Mesendoderm (in vitro differentiated cells): ENCODE measurements at regions not wholly inside any gene's neighbourhood (a gene's known extent, or its start where the extent isn't known, plus 50 kb on each side); places are given as distances from the start of the nearest gene placed in this dataset.

Experiments used
- DNase-seq: peaks from one replicate; pipeline ENCODE4 v3.0.0; 2013
- H2AK5ac ChIP-seq: 2 replicates; pipeline ENCODE4 v1.6.1; 2013; ENCODE audit warnings: low read length, inconsistent platforms
- H2BK120ac ChIP-seq: 2 replicates; pipeline ENCODE4 v1.6.1; 2013; ENCODE audit warnings: low read depth, mild to moderate bottlenecking, low read length, moderate library complexity, mixed read lengths
- H2BK15ac ChIP-seq: replicated peaks from 2 replicates; pipeline ENCODE4 v1.6.1; 2013; ENCODE audit warnings: low read depth, mild to moderate bottlenecking, moderate library complexity
- H2BK5ac ChIP-seq: 2 replicates; pipeline ENCODE4 v1.6.1; 2013; ENCODE audit warnings: low read length, inconsistent platforms
- H3K18ac ChIP-seq: 2 replicates; pipeline ENCODE4 v1.6.1; 2013; ENCODE audit warnings: mild to moderate bottlenecking, low read length, mixed read lengths
- H3K23ac ChIP-seq: one replicate; pipeline ENCODE4 v1.6.1; 2013; ENCODE audit warnings: low read length
- H3K27ac ChIP-seq: 2 replicates; pipeline ENCODE4 v1.5.1; 2013; ENCODE audit warnings: low read depth, mild to moderate bottlenecking, inconsistent platforms, low read length, moderate library complexity
- H3K27me3 ChIP-seq: 2 replicates; pipeline ENCODE4 v1.6.1; 2013; ENCODE audit warnings: low read length, control low read depth, mild to moderate bottlenecking, inconsistent platforms; ENCODE audit not compliant: insufficient read depth, poor library complexity
- H3K36me3 ChIP-seq: 2 replicates; pipeline ENCODE4 v1.6.1; 2013; ENCODE audit warnings: low read length, inconsistent platforms; ENCODE audit not compliant: control insufficient read depth, insufficient read depth
- H3K4ac ChIP-seq: one replicate; pipeline ENCODE4 v1.6.1; 2013; ENCODE audit warnings: low read depth, mild to moderate bottlenecking, low read length, moderate library complexity
- H3K4me1 ChIP-seq: 2 replicates; pipeline ENCODE4 v1.6.1; 2013; ENCODE audit warnings: low read depth, low read length, inconsistent platforms; ENCODE audit not compliant: control insufficient read depth
- H3K4me2 ChIP-seq: 2 replicates; pipeline ENCODE4 v1.6.1; 2013; ENCODE audit warnings: low read length
- H3K4me3 ChIP-seq: 2 replicates; pipeline ENCODE4 v1.5.1; 2013; ENCODE audit warnings: mild to moderate bottlenecking, low read length
- H3K56ac ChIP-seq: one replicate; pipeline ENCODE4 v1.6.1; 2013; ENCODE audit warnings: low read length
- H3K79me1 ChIP-seq: 2 replicates; pipeline ENCODE4 v1.6.1; 2013; ENCODE audit warnings: low read length, inconsistent platforms
- H3K79me2 ChIP-seq: 2 replicates; pipeline ENCODE4 v1.6.1; 2013; ENCODE audit warnings: mild to moderate bottlenecking, low read length; ENCODE audit not compliant: control insufficient read depth, insufficient read depth
- H3K9ac ChIP-seq: 2 replicates; pipeline ENCODE4 v1.6.1; 2013; ENCODE audit warnings: low read length, inconsistent platforms
- H4K5ac ChIP-seq: one replicate; pipeline ENCODE4 v1.6.1; 2013; ENCODE audit warnings: low read length
- H4K8ac ChIP-seq: one replicate; pipeline ENCODE4 v1.6.1; 2013; ENCODE audit warnings: low read depth, mild to moderate bottlenecking, control low read depth, low read length, moderate library complexity
- WGBS: extraction: QIAGEN DNeasy Blood & Tissue Kit; methylation state at CpG from one replicate; pipeline ENCODE4 v1.1.7; 2013; ENCODE audit warnings: low lambda C conversion rate, missing lambda C conversion rate; ENCODE audit not compliant: insufficient coverage; ENCODE audit errors: extremely low coverage; 5-methylcytosine and 5-hydroxymethylcytosine counted together

DNA sequence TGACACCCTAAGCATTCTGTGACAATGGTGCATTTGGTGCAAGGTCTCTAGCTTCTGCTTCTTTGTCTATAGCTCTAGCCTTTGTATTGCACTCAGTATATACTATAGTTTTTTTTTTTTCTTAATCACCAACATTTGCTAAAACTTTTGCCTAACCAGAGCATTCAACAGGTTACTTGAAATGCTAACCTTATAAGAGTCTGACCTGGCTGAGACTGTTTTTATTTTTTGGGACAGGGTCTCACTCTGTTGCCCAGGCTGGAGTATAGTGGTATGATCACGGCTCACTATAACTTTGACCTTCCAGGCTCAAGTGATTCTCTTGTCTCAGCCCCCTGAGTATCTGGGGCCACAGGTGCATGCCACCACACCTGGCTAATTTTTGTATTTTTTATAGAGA, 92.4 kb downstream of the ZNF365 start:
- DNase-seq, result no peak
- Histone ChIP-seq H3K9ac (no peak overlapping the region), H3K27ac (no peak overlapping the region), H4K8ac (no peak overlapping the region), H2BK15ac (no peak overlapping the region), H3K4ac (no peak overlapping the region), H2BK5ac (no peak overlapping the region), H3K27me3 (no peaks in the 10 kb centered on the region), H3K36me3 (no peaks in the 10 kb centered on the region), H3K4me3 (no peak overlapping the region), H3K56ac (no peak overlapping the region), H2AK5ac (no peak overlapping the region), H3K18ac (no peak overlapping the region), H4K5ac (no peak overlapping the region), H3K79me1 (no peaks in the 10 kb centered on the region), H3K23ac (no peak overlapping the region), H3K4me2 (no peak overlapping the region), H2BK120ac (no peak overlapping the region), H3K4me1 (no peaks in the 10 kb centered on the region), H3K79me2 (no peaks in the 10 kb centered on the region)
- no CpG with 5 or more reads among the region's 1 CpG for whole genome bisulfite sequencing

DNA sequence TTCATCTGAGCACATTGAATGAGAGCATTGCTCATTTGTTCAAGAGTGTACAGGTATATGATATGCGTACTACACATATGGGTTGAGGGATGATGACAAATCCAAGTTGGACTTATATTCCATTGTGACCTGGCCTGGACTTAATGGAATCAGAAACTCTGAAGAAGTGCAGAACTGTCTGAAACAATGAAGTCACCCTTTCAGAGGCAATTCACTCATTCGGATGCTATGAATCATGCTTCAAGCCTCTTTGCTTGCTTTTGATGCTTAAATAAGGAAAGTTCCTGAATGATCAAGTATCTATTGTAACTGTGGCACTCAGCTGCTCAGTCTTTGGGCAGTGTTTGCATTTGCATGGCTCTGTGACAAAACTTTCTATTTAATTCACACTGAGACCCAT, 93.4 kb downstream of the ZNF365 start:
- Histone ChIP-seq H3K27me3 (no peaks in the 10 kb centered on the region), H4K5ac (no peak overlapping the region), H3K4me1 (no peaks in the 10 kb centered on the region), H3K9ac (no peak overlapping the region), H3K79me1 (no peaks in the 10 kb centered on the region), H3K4ac (no peak overlapping the region), H2BK5ac (no peak overlapping the region), H3K4me3 (no peak overlapping the region), H2AK5ac (no peak overlapping the region), H3K36me3 (no peaks in the 10 kb centered on the region), H3K18ac (no peak overlapping the region), H3K27ac (no peak overlapping the region), H2BK120ac (no peak overlapping the region), H2BK15ac (no peak overlapping the region), H3K56ac (no peak overlapping the region), H4K8ac (no peak overlapping the region), H3K23ac (no peak overlapping the region), H3K79me2 (no peaks in the 10 kb centered on the region), H3K4me2 (no peak overlapping the region)
- DNase-seq, result no peak
- WGBS, result no CpG with 5 or more reads among the region's 2 CpGs

DNA sequence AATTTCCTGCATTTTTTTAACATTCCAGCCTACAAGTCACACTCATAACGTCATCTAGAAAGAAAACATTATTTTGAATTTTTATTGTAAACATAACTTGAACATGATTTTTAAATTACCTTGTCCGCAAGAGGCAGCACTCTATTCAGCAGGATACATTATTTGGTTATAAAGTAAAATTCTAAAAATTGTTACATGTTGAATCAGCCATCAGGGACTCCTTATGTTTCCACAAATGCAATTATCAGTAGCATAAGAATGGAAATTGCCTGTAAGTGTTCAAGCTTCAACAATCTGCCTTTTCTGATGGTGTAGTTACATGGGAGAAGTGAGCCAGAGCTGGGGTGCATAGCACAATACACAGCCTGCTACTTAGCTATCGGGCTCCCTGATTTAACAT, 97.5 kb downstream of the ZNF365 start:
- Histone ChIP-seq H2BK5ac (no peak overlapping the region), H2AK5ac (no peak overlapping the region), H3K9ac (no peak overlapping the region), H3K56ac (no peak overlapping the region), H3K79me1 (no peaks in the 10 kb centered on the region), H2BK15ac (no peak overlapping the region), H3K4me1 (no peaks in the 10 kb centered on the region), H3K36me3 (no peaks in the 10 kb centered on the region), H3K27me3 (no peaks in the 10 kb centered on the region), H3K23ac (no peak overlapping the region), H3K4me2 (no peak overlapping the region), H3K27ac (no peak overlapping the region), H2BK120ac (no peak overlapping the region), H3K18ac (no peak overlapping the region), H4K8ac (no peak overlapping the region), H4K5ac (no peak overlapping the region), H3K4me3 (no peak overlapping the region), H3K79me2 (no peaks in the 10 kb centered on the region), H3K4ac (no peak overlapping the region)
- no CpG with 5 or more reads among the region's 3 CpGs for WGBS
- no peak for DNase-seq

DNA sequence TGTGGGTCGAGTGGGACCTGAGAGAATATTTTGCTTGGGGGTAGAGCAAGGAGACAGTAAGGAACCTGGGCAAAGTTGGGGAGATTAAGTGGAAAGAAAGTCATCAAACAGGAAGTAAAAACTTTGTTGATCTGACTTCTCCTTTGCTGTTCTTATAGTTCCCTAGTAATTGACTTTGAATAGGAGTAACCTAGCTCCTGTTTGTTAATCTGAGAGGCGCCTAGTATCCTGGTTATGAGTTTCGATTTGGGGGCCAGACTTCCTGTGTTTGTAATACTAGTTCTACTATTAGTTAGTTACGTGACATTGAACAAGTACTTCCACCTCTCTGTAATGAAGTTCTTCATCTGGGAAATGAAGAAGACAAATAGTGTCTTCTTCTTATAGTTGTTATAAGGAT, 99.1 kb downstream of the ZNF365 start:
- WGBS, result no CpG with 5 or more reads among the region's 4 CpGs
- Histone ChIP-seq H3K36me3 (no peaks in the 10 kb centered on the region), H3K27me3 (no peaks in the 10 kb centered on the region), H3K79me2 (no peaks in the 10 kb centered on the region), H3K18ac (no peak overlapping the region), H2BK5ac (no peak overlapping the region), H3K4me2 (no peak overlapping the region), H3K4me1 (no peaks in the 10 kb centered on the region), H3K4ac (no peak overlapping the region), H3K79me1 (no peaks in the 10 kb centered on the region), H4K8ac (no peak overlapping the region), H3K23ac (no peak overlapping the region), H3K9ac (no peak overlapping the region), H2BK15ac (no peak overlapping the region), H4K5ac (no peak overlapping the region), H2AK5ac (no peak overlapping the region), H3K27ac (no peak overlapping the region), H2BK120ac (no peak overlapping the region), H3K56ac (no peak overlapping the region), H3K4me3 (no peak overlapping the region)
- DNase-seq, result no peak

DNA sequence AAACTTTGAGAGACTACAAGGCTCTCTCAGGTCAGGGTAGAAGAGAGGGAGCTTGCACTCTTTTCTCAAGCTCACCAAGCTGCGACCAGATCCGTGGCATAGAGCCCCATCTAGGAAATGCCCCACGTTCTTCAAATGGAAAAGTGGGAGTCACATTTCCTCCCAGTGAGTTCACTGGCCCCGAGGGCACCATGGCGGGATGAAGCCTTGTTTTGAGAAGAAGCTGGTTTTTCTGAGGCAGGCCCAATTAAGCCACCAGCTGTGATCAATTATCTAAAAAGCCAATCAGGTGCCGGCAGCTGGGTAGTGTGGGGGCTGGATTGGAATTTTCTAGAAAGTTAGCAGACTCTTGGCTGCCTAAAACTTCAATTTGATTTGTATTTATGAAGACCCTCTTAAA, 101.4 kb downstream of the ZNF365 start:
- Histone ChIP-seq H3K79me1 (no peaks in the 10 kb centered on the region), H3K9ac (no peak overlapping the region), H3K27me3 (no peaks in the 10 kb centered on the region), H2BK15ac (no peak overlapping the region), H3K36me3 (no peaks in the 10 kb centered on the region), H3K56ac (no peak overlapping the region), H3K4me3 (no peak overlapping the region), H3K4me2 (no peak overlapping the region), H3K23ac (no peak overlapping the region), H3K4me1 (no peaks in the 10 kb centered on the region), H2BK5ac (no peak overlapping the region), H3K18ac (no peak overlapping the region), H4K8ac (no peak overlapping the region), H3K27ac (no peak overlapping the region), H3K79me2 (no peaks in the 10 kb centered on the region), H2BK120ac (no peak overlapping the region), H3K4ac (no peak overlapping the region), H4K5ac (no peak overlapping the region), H2AK5ac (no peak overlapping the region)
- DNase-seq, result no peak
- no CpG with 5 or more reads among the region's 6 CpGs for WGBS

DNA sequence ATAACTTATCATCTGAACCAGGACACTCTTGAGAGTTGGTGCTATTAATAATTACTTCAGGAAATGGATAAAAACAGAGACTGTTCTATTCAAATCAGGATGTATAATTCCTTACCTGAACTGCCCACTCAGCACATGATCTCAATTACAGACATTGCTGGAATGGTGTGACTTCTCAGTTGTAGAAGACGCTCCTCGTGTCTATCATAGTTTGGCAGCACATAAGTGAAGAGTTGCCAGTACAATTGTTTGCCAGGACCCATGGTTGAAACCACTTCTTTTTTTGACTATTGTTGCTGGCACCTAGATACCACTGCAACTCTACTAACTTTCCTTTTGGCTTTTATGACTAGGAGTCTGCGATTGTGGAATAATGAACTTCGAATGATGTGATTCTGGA, 105.4 kb downstream of the ZNF365 start:
- H3K18ac ChIP-seq, result no peak overlapping the region
- H3K23ac ChIP-seq, result no peak overlapping the region
- no peaks in the 10 kb centered on the region for H3K4me1 ChIP-seq
- H2BK120ac ChIP-seq, result no peak overlapping the region
- no peak overlapping the region for H3K56ac ChIP-seq
- no CpG with 5 or more reads among the region's 4 CpGs for WGBS
- no peak overlapping the region for H4K5ac ChIP-seq
- no peaks in the 10 kb centered on the region for H3K79me2 ChIP-seq
- DNase-seq, result no peak
- H3K36me3 ChIP-seq, result no peaks in the 10 kb centered on the region
- H3K9ac ChIP-seq, result no peak overlapping the region
- no peaks in the 10 kb centered on the region for H3K79me1 ChIP-seq
- H2BK5ac ChIP-seq, result no peak overlapping the region
- H3K4me3 ChIP-seq, result no peak overlapping the region
- no peak overlapping the region for H4K8ac ChIP-seq
- H3K4me2 ChIP-seq, result no peak overlapping the region
- H2BK15ac ChIP-seq, result no peak overlapping the region
- H3K27me3 ChIP-seq, result no peaks in the 10 kb centered on the region
- no peak overlapping the region for H2AK5ac ChIP-seq
- H3K27ac ChIP-seq, result no peak overlapping the region
- no peak overlapping the region for H3K4ac ChIP-seq
